GM18508 (cell line): ENCODE measurements at regions not wholly inside any gene's neighbourhood (a gene's known extent, or its start where the extent isn't known, plus 50 kb on each side); places are given as distances from the start of the nearest gene placed in this dataset.

Experiments used
- ATAC-seq: cut with Tn5 transposase; IDR thresholded peaks from one replicate; pipeline ENCODE4 v1.9.1; 2021; ENCODE audit warnings: moderate number of reproducible peaks; ENCODE audit not compliant: insufficient read depth, unreplicated experiment

DNA sequence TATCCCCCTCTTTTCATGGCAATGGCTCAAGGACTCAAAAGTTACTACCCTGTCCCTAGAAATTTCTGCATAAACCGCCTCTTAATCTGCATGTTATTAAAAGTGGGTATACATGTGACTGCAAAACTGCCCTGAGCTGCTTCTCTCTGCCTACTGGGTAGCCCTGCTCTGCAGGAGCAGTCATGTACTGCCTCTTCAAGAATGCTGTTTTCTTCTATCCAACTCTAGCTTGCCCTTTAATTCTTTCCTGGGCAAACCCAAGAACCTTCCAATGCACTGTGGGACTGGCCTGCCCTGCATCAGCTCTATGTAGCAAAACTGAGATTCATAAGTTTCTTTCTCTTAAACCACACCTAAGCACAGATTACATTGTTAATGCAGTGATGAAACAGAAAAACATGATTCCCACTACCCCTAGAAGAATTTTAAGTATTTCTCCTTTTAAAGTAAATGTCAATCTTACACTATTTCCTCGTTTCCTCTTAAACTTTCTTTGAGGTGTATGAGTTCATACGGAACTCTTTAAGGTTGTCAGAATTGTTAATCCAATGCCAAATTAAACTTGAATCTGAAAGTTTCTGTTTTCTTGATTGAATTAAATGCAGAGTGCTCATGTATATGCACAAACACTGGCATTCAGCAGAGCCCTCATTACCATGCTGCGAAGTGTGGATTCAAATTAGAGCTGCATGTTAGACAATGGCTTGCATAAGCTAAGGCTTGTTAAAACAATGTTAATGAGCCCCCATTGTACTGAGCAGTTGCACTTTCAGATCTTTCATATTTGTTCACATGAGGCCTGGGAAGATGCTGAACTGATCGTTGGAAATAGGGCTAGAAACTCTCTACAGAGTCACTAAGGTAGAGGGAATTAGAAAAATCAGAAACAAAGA lies 669.9 kb upstream of the PCDH20 start:
- ATAC-seq, result no peak

DNA sequence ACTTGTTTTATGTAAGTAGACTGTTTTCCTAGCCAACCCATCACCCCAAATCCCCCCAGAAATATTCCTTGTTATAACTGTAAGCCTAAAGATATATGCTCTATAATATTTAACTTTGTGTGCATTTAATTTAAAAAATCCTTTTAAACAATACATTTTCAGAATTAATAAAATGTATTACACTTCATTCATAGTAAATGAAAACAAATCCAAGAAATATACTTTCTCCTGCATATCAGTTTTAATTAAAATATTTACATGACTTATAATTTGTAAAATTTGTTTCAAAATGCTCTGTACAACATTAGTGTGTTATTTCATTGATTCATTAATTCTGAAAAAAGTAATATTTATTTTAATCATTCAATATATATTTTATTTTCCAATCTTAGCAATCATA lies 669.1 kb upstream of the PCDH20 start:
- ATAC-seq, result no peak

DNA sequence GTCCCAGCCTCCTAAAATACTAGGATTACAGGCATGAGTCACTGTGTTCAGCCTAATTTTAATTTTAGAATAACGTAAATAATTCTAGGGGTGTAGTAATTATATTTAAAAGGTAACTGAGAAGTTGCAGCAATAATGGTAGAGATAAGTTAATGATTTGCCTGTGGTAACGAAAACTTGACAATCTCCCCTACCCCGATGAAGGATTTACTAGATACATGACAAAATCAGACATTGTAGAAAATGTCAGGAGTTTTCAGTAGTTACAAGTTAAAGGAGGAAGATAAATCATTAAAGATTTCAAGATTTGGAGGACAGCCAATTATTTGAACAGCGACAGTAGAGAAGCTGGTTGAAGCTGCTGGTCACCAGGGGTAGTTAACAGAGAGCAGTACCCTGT lies 652.2 kb upstream of the PCDH20 start:
- no peak for ATAC-seq

DNA sequence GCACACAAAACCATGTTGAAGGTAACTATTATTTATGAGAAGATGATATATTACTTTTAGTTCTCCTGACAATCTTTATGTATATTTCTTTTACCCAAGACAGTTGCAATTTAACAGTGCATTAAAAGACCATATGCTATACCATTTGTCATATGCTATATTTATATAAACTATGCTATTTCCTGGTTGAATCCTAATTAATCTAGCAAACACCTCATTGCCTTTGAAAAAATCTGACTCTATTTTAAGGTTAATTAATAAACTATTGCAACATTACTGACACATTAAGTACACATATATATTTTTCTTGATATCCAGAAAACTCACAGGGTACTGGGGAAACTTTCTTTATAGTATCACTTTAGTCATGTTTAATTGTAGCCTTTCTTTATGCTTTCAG lies 649.4 kb upstream of the PCDH20 start:
- ATAC-seq, result no peak

DNA sequence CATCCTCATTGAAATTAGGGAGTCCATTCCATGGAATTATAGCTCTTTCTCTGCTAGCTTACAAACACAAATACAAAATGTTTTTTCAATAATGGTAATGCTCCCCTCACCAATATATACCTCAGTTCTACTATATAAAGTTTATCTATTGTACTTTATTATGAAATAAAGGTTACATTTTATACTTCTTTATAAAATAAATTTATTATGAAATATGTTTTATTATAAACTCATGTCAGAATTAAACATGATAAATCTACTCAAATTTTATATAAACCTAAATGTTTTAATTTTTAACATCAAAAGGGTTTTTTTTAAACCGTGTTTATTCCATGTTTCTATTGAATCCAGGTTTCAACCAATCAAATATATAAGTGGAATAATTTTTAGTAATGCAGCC lies 646.1 kb upstream of the PCDH20 start:
- no peak for ATAC-seq

DNA sequence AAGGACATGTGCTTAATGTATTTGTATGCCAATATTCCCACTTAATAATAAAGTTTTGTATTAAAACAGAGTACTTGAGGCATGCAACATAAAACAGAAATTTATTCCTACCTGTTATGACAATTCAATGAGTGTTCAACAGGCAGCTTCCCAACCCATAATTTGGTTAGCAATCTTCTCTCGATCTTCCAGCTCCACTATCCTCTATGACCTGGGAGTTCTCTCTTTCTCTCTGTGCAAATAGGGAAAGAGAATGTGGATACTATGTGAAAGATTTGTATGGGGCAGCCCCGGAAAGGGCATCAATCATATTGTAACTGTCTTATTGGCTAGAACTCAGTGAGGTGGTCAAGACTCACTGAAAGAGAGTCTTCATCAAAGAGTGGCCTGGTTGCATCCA lies 644.9 kb upstream of the PCDH20 start:
- no peak for ATAC-seq

DNA sequence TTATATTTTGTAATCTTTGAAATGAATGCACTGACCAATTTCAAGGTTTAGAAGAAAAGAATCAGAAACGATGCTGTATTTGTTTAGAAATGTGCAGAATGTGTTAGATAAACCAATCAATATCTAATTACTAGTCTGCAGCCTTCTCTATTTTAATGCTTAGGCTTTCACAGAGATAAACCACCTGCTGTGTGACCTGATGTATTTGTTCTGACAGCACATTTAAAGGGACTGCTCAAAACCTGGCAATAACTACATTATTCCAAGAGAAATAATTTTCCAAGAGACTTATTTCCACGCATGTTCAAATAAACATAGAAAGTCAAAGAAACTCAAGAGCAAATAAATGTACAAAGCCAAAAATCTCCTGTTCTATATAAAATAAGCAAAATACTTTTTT lies 641.6 kb upstream of the PCDH20 start:
- ATAC-seq, result no peak

DNA sequence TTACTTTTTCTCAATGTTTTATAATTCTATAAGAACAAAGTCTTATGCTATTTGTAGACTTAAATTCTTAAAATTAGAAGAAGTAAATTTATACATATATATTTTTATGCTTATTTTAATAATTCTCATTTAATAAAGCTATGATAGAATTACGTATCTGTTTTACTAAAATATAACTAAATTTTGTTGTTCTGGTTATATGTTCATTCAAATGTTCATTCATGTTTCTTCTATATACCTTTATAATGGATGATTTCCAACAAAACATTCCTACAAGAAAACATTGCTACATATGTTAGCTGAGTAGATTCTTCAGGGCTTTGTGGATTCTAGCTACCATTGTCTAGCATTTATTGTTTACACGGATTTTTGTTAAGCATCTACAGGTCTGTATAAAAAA lies 634.3 kb upstream of the PCDH20 start:
- ATAC-seq, result no peak

DNA sequence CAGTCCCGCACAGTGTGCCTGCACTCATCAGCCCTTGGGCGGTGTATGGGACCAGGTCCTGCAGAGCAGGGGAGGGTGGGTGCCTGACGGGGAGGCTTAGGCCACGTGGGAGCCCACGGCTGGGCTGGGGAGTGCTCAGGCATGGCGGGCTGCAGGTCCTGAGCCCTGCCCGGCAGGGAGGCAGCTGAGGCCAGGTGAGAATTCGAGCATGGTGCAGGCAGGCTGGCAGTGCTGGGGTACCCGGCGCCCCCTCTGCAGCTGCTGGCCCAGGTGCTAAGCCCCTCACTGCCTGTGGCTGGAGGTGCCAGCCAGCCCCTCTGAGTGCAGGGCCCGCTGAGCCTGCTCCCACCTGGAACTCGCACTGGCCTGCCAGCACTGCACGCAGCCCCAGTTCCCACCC lies 630.9 kb upstream of the PCDH20 start:
- ATAC-seq, result no peak

DNA sequence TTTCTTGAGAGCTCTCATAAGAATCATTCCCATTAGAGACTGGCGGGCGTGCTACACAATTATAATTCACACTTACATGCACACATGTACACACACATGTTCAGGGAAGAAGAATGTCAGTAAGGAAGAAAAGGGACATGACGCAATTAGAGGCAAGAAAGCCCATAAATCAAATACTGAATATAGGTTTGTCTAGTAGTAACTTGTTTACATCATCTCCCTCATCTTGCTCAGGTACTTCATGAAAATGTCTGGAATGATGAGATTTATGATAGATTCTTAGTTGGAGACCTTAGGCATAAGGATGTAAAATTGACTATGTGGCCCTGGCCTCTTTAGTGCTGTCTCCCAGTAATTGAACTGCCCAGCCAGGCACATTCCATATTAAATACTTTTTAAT lies 628.0 kb upstream of the PCDH20 start:
- no peak for ATAC-seq

DNA sequence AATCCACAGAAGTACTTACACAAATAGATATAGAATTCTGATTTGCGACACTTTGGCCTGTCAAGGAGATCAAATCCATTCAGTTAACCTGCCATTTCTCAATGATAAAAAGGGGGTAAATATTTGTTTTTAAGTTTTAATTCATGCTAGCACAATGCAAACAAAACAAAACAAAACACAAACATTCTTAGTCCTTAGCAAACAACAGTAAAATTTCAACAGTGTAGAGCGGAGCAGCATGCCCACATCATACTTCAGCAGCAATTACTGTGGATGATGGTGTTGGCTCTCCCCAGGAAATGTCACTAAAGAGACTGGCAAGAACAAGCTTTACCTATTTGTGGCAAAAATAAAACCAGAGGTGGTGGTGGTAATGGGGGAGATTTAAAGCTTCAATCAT lies 625.2 kb upstream of the PCDH20 start:
- no peak for ATAC-seq

DNA sequence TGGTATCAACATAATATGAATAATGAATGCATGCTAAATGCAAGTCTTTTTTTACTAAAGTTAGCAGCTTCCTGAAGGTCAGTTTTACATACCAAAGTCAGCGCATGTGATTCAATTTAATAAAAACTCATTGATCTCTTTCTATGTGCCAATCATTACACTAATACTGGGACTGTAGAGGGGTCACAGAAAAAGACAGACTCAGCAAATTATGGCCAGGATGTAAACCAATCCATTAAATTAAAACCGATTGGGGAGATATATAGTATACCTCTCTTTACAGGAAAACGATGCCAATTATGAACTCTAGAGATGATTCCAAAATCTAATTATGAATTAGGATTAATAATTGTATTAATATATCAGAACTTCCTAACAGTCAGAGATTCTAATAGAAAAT lies 624.4 kb upstream of the PCDH20 start:
- no peak for ATAC-seq

DNA sequence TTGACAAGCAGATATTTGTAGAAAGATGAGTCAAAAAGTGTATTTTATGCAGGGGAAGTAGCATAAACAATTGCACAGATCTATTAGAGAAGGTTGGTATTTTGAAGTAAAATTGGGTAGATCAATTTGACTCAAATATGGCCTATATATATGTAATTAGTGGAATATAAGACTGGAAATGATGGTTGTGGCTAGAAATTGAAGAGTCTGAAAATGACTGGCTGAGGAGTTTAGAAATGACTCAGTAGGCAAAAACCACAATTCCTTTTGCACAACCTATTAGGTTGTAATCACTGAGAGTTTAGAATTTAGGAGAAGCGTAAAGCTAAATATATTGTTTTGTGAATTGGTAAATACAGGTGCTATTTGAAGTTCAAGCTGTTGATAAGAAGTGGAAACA lies 622.6 kb upstream of the PCDH20 start:
- ATAC-seq, result no peak

DNA sequence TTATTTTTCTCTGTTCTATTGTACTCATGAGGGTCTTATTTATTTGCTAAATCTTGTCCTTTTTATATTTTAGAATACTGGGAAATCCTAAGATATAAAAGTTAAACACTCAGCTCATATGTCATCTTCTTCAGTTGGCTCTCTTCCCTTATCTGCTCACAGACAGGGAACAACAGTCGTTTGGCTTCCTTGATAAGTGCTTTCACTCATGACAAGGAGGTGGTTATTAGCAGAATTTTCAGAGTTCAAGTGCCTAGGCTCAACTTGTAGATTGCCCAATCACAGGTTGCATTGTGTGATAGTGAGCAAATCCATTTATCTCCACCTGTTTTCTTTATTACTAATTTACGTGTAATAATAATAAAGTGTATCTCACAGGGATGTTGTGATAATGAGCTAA lies 620.3 kb upstream of the PCDH20 start:
- ATAC-seq, result no peak

DNA sequence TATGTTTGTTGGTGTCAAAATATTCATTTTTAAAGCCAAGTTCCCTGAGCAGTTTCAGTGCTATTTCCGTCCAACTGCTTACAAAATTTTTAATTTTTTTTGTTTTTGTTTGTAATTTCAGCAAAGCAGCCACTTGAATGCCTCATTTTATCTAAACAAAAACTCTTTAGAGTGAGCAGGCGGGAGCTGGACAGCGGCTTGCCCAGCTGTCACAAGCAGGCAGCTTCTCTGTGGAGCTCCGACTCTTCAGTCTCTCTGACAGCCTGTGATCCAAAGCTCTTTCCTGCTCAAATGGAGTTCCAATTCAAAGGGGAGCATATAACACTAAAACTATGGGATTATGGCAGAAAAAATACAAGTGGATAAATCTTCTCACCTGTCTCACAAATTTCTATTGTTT lies 618.3 kb upstream of the PCDH20 start:
- ATAC-seq, result no peak

DNA sequence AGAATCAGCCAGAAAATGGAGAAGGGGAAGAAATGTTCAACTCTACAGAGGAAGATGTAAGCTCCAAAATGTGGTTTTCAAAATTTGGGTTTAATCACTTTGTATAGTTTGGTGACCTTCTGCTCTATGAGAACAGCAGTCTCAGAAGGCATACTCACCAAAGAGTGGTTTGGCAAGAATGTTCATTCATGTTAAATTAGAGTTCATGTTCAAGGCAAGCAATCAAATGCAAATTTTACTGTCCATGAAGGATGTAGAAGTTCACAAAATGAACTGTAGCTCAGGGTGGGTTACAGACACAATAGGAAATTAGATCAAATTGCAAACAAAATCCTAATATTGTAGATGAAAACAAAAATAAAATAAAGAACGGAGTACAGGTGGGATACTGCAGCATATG lies 606.7 kb upstream of the PCDH20 start:
- ATAC-seq, result no peak

DNA sequence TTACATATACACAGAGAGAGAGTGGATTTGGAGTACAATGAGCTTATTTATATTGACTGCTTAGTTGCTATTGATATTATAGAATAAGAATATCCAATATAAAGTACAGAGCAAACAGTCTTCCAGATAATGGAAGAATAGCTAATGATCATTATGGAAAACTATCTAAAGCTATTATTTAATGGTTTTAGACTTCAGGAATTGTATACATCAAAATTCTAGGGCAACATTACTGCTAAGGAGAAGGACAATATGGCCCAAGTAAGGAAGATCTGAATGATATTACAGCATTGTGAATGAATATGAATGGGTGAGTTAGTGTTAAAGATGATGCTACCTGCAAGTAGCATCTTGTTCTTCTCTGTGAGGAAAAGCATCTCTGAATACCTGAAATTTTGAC lies 604.2 kb upstream of the PCDH20 start:
- no peak for ATAC-seq

DNA sequence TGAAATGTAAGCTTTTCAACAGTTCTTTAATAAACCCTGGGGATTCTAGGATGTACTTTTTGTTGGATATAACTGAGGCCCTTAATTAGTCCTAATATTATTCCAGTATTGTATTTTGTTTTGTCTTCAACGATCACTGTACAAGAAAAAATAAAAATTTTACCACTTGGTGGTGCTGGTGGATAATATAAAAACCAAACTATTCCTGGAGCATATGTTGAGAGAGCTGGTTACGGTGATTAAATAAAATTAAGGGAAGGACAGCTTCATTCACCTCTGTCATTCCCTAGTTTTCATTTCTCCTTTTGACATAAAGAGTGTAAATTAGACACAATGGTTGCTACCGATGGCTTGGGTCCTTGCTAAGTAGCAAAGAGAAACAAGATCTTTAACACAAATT lies 598.6 kb upstream of the PCDH20 start:
- no peak for ATAC-seq

DNA sequence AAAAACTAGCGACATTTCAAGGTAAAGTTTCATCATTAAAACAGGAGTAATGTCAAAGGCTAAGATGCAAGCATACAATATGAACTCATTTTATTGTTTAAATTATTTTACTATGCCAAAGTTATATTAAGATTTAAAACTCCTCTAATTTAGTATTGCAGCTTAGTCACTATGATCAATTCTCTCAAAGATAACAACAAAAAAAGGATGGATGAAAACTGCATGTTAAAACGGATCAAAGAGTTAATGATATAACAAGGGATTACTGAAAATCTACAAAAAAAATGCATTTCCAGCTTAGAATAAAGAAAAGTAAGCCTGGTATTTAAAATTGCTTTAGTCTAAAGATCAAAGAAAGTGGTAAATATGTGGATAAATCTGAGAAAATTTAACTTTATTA lies 587.8 kb upstream of the PCDH20 start:
- ATAC-seq, result no peak

DNA sequence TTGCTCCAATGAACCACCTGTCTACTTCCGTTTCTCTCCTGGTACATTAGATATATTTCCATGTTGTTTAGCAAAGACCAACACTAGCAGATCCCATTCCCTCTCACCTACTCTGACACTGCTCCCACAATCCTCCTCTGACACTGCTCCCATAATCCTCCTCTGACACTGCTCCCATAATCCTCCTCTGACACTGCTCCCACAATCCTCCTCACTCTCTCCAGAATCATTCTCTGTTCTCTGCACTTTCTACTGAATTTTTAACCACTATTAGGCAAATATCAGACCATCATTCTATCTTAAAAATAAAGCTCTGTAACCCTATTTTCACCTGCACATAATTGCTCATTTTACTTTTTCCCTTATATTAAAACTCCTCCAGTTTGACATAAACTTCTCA lies 578.5 kb upstream of the PCDH20 start:
- ATAC-seq, result no peak

DNA sequence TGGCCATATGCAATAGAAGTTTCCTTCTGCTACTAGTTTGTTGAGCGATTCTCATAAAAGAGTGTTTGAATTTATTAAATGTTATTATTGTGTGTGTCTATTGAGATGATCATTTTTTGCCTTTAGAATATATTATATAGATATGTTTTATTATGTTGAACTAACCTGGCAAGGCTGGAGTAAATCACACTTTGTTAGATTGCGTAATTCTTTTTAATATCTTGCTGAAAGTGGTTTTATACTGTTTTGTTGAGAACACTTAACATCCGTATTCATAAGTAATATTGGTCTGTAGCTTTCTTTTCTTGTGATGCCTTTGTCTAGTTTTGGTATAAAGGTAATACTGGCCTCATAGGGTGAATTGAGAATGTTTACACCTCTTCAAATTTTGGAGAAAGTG lies 574.3 kb upstream of the PCDH20 start:
- ATAC-seq, result no peak

DNA sequence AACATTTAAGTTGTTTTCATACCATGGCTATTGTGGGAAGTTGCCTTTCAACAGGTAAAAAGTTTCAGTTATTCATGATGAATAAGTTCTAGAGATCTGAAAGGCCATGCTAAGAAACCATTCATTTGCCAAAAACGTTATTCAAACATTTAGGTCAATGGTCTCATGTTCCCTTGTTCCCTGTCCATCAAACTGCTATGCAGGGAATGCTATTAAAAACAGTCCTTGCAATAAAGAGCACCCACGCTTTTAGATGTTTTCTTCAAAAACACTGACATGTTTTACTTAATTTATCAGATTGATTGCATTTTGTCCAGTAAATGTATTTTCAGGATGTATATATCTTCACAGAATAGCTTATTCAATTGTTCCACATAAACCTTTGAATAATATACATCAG lies 573.2 kb upstream of the PCDH20 start:
- no peak for ATAC-seq

DNA sequence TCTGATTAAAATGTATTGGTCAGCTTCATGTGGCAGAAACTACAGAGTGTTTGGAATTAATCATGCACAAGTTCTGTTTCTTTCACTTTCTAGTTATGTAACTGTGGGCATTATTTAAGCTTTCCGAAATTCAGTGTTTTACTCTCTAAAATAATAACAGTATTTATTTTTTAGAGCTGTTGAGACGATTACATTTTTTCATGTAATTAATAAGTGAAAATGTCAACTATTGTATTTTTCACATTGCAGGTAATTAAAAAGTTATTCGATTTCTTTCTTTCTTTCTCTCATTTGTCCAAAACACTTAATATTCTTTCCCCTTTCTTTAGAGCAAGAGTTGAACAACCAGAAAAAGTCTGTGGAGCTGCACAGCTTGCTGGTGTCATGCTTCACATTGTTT lies 559.4 kb upstream of the PCDH20 start:
- ATAC-seq, result no peak
